ENCODE measurements at regions not wholly inside any gene's neighbourhood (a gene's known extent, or its start where the extent isn't known, plus 50 kb on each side); places are given as distances from the start of the nearest gene placed in this dataset.

GRCh38 chr4:53928825-53929224 is 135.6 kb downstream of the CHIC2 start:
- intact Hi-C loops (cut with micrococcal nuclease; ENCODE audit: unreplicated experiment) = no loop called here
- BruUV-seq (replicated peaks) = no TSS peak
- in situ Hi-C loops (cut with HindIII; ENCODE audit: extremely low pct_ligation_motif_present, low pct_unique_long_range_greater_than_20kb) = no loop called here
- no peaks in the 10 kb centered on the region for H3K9me3 ChIP-seq (ENCODE audit: low read length)
- peaks cover 14% of the 10 kb centered on the region for H3K4me1 ChIP-seq (ENCODE audit: insufficient read depth, low read length)
- H3K9ac ChIP-seq (ENCODE audit: insufficient read depth, low read depth, low read length) = no peak overlapping the region
- DNase-seq (ENCODE audit: low spot score) (no peak), ATAC-seq (no peak), FAIRE-seq (no peak)
- H4K20me1 ChIP-seq (ENCODE audit: insufficient read depth, low read length) = no peaks in the 10 kb centered on the region
- H3K79me2 ChIP-seq (ENCODE audit: insufficient read depth, low read length) = no peaks in the 10 kb centered on the region
- H2AFZ ChIP-seq (ENCODE audit: low read length) = no peak overlapping the region
- CTCF ChIA-PET (ENCODE audit: low intra/inter-chr PET ratio, low total read pairs) = no interaction called here
- POLR2A ChIA-PET = no interaction called here
- no peak overlapping the region for H3K27ac ChIP-seq (ENCODE audit: extremely low read length, insufficient read depth, low read length)
- H3K4me3 ChIP-seq (replicated peaks in 1 of 3; ENCODE audit: insufficient read depth in 1 of 3, low read depth in 2 of 3, low read length in 3 of 3) = no peak overlapping the region
- H3K27me3 ChIP-seq (ENCODE audit: control insufficient read depth in 1 of 2, insufficient read depth in 2 of 2, low read length in 2 of 2) = no peaks in the 10 kb centered on the region
- no peaks in the 10 kb centered on the region for H3K36me3 ChIP-seq (replicated peaks in 1 of 2; ENCODE audit: control insufficient read depth in 1 of 2, insufficient read depth in 2 of 2, low read length in 2 of 2)
- no peak overlapping the region for H3K4me2 ChIP-seq (ENCODE audit: low read depth, low read length)
- TF ChIP-seq ZNF232 (CRISPR knock-in tag; IDR thresholded peaks at IDR 0.05; ENCODE audit: borderline replicate concordance) = no peak
- TF ChIP-seq ELF3 (CRISPR knock-in tag; IDR thresholded peaks at IDR 0.05) = no peak
- TF ChIP-seq ZNF441 (CRISPR knock-in tag; IDR thresholded peaks at IDR 0.05; ENCODE audit: borderline replicate concordance) = no peak
- TF ChIP-seq RERE (CRISPR knock-in tag; IDR thresholded peaks at IDR 0.05; ENCODE audit: low read depth) = no peak
- TF ChIP-seq ZNF207 (IDR thresholded peaks at IDR 0.05; ENCODE audit: borderline replicate concordance) = no peak
- no peak for TF ChIP-seq USF2 (IDR thresholded peaks at IDR 0.05; ENCODE audit: low read depth, low read length)
- no peak for TF ChIP-seq USF2 (CRISPR knock-in tag; IDR thresholded peaks at IDR 0.05; ENCODE audit: borderline replicate concordance)
- TF ChIP-seq CEBPG (CRISPR knock-in tag; IDR thresholded peaks at IDR 0.05) = peak; percentile 70
- TF ChIP-seq SKIL (CRISPR knock-in tag; IDR thresholded peaks at IDR 0.05; ENCODE audit: borderline replicate concordance) = no peak
- TF ChIP-seq SALL2 (CRISPR knock-in tag; IDR thresholded peaks at IDR 0.05) = no peak
- TF ChIP-seq ZIK1 (CRISPR knock-in tag; IDR thresholded peaks at IDR 0.05; ENCODE audit: borderline replicate concordance, low read depth) = no peak
- peak; percentile 81 for TF ChIP-seq CEBPB (IDR thresholded peaks at IDR 0.05; ENCODE audit: borderline replicate concordance, low read depth, low read length)
- TF ChIP-seq ZBTB7A (CRISPR knock-in tag; IDR thresholded peaks at IDR 0.05) = no peak
- TF ChIP-seq ZNF501 (CRISPR knock-in tag; IDR thresholded peaks at IDR 0.05) = no peak
- 0 out of 2 replicates have a peak, but pooled peaks have one; percentile 25 for TF ChIP-seq GATAD2A (CRISPR knock-in tag; IDR thresholded peaks at IDR 0.05)
- TF ChIP-seq ATF4 (CRISPR knock-in tag; IDR thresholded peaks at IDR 0.05) = peak in 1 of 2 experiments; percentile 80; a peak in 2 of 4 replicates
